ENCODE measurements at regions not wholly inside any gene's neighbourhood (a gene's known extent, or its start where the extent isn't known, plus 50 kb on each side); places are given as distances from the start of the nearest gene placed in this dataset.

- DNase-seq: peak; percentile 64
These were observed 77.4 kb upstream of the WNT7B start for GRCh38 chr22:46054091-46055073.

DNA sequence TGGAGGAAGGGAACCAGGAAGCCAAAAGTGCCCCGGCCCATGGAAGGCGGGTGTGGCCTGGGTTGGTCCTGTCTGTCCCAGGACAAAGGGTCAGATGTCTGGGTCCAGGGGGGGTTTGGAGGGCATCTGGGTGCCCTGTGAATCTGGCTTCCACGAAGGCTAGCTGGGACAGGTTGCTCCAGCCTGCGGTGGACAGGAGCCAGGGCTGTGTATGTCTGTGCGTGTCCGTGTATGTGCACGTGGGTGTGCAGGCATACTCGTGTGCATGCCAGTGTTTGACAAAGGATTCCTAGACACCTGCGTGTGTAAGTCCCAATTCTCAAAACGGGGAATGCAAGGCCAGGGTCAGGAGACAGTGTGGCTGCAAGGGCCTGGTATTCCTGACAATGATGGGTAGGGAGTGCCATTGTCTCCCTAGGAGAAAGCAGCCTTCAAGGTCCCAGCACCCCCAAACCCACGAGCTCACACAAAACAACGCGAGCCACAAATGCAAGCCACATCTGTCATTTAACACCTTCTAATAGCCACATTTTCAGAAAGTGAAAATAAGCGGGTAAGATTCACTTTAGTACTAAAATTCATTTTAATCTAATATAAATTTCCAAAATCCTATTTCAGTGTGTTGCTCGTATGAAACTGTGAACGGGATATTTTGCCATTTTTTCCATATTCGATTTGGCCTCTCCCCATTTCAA is 78.4 kb upstream of the WNT7B start:
- DNase-seq: no peak

- no peak for DNase-seq
These were observed 79.1 kb upstream of the WNT7B start for GRCh38 chr22:46055911-46056545.

DNA sequence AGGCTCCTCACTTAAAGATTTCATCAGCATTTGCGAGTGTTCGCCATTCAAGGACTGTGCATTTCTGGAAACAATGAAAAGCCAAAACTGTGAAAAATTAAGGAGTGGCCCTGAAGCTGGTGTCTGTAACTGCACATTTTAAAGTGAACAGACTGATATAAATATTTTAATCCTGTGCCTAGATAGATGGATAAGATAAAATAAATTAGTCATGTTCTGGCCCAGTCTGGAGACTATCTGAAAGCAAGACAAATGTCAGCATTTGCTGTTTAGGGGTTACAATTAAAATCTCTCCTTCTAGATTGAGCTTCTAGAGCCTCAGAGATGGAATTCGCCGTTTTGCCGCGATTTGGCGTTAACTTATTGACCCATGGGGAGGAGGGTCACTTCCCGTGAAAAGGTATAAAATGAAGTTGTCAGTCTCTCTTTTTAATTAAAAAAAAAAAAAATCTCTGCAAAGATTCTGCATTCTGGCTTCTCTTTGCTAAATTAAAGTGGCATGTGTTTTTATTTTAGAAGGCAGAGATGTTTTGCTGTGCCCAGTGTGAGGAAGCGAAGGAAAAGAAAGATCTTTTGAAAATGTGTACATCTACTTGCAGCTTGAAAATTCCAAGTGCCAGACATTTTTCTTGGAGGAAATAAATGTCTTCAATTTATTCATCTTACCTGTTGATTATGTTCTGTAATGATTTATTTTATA is 79.7 kb upstream of the WNT7B start:
- DNase-seq: no peak

DNA sequence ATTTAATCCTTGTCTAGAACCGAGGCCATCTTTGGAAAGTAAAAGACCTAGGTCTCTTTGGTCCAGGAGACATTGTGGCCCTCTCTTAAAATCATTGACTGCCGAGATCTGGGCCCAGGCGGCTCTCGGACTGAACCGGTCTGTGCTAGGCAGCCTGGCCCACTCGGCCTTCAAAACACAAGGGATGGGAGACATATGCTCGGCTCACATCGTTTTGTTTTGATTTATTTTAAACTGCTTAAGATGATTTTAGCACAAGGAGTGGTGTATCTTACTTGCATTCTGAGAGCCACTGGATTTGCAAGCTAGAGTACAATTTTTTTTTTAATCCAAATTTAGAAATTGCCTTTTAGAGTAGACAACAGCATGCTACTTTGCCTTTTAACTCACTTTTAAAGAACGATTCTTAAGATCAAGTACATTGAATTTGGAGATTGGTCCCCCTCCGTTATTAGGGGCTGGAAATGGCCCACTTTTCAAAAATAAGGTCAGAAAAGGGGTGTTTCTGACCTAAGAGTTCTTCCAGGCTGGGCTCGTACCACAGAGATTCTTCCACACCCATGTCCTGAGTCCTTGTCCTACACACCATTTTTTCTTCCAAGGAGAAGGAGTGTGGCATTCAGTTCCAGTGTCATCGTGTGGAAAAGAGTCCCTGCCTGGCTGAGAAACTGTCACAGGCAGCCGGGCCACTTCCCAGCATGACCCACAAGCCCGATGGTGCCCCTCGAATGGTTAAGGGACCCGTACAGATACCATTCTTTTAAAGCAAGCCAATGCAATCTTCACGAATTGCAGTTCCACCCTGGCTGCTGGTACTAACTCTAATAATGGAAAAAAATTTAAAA is 80.5 kb upstream of the WNT7B start:
- no peak for DNase-seq

DNA sequence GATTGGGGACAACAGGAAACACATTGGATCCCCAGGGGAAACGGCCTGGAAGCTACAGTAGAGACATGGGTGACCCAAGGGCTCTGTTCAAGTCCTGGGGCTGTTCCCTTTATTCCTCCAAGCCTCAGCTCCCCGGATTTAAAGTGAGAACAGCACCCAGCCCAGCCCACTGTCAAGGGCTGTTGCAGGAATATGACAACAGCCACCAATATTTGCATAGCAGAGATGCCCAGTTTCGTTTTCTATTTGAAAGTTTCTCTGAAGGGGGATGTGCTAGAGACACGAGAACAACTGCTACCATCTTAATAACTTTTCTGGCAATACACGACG is 81.1 kb upstream of the WNT7B start:
- peak; percentile 45 for DNase-seq

GRCh38 chr22:46058591-46059519 is 81.9 kb upstream of the WNT7B start:
- no peak for DNase-seq

DNA sequence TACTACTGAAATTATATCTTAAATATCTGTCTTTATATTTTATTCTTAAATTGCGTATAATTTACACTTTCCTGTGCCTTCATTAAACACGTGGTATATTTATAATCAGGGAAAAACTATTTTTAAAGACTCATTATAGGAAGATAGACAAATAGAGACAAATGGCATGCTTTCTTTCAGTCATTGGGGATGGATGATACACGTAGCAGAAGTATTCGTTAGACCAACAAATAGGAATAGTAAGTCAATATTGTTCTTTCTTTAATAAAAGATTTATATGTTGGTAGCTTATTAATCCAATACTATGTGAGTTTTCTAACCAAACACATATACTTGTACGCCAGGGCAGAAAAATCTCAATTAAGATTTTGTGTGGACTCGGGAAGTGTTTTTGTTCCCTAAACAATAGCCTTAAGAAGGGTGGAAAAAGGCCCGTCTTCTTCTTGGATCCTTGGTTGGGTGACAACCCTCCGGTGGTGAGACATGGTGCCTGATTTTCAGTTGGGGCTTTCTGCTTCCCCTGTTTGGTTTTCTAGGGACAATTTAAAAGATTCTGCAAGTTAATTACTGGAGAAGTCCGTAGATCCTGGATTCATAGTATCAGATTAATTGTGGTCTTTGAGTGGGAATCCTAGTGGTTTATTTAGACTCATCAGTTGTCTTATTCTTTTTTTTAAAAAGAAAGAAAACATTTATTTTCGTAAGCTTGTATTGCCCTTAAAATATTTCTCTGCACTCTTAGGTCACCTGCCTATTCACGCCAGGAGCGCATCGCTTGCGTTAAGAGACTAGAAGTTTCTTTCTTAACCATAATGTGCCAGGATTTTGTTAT is 83.5 kb upstream of the WNT7B start:
- no peak for DNase-seq

GRCh38 chr22:46061124-46061500 is 84.2 kb upstream of the WNT7B start:
- DNase-seq: no peak

- no peak for DNase-seq
These were observed 84.7 kb upstream of the WNT7B start for GRCh38 chr22:46061501-46062231.

GRCh38 chr22:46062232-46062615 is 85.3 kb upstream of the WNT7B start:
- DNase-seq: no peak

DNA sequence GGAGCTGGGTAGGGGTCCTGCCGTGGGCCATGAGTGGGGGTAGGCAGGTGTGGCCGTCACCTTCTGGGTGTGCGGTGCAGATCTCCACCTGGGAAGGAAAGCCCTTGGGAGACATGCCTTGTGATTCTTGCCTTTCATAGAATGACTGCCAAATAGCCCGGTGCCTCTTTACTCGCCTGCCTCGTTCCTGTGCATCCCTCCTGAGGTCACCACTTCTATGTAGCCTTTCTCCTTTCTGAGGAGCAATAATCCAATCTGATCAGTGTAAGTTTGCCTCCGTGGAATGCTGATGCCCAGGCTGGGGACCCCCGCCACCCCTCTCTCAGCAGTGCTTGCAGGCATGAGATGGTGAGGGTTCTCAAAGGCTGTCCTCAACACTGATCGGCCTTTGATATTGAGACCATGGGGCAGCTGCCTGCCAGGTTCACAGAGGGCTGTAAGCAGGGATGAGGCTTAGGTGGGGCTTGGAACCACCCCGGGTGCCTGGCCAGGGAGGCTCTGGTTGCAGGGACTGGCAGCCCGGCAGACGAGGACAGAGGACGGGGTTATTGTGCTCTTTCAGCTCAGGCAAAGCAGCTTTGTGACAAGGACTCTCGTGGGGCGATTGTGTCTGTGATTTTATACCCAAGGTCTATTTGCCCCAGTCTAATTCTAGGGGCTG is 86.1 kb upstream of the WNT7B start:
- no peak for DNase-seq

- no peak for DNase-seq
These were observed 86.5 kb upstream of the PPARA start for GRCh38 chr22:46063846-46064227.

DNA sequence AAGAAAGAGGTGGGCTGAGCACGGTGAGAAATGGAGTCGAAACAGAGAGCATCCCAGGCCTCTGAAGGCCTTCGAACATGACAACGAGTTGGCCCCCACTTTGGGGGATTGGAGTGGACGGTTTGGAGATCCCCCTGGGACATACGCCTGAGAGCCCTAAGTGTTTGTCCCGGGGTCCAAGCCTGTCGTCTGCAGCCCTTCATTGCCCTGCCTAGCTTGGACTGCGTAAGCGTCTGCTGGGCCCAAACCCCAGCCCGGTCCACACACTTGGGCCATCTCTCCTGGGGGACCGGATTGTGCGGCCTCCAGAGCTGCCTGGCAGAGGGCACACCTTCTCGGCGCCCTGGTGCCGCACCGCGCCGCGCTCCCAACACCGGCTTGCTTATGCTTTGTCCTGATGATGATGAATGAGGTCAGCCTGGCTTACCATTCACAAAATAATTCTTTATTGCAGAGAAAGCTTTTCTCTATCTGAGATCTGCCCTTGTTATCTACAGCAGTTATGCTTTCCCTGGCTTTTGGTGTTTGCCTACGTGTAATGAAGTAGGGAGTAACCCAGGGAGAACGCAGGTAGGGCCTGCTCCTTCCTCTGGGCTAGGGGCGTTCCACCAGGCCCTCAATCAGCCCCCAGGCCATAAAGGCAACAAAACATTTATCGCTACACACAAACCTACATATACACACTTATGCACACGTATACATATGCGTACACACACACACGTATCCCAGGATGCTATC is 85.9 kb upstream of the PPARA start:
- no peak for DNase-seq

- DNase-seq: no peak
These were observed 85.2 kb upstream of the PPARA start for GRCh38 chr22:46064966-46065666.

DNA sequence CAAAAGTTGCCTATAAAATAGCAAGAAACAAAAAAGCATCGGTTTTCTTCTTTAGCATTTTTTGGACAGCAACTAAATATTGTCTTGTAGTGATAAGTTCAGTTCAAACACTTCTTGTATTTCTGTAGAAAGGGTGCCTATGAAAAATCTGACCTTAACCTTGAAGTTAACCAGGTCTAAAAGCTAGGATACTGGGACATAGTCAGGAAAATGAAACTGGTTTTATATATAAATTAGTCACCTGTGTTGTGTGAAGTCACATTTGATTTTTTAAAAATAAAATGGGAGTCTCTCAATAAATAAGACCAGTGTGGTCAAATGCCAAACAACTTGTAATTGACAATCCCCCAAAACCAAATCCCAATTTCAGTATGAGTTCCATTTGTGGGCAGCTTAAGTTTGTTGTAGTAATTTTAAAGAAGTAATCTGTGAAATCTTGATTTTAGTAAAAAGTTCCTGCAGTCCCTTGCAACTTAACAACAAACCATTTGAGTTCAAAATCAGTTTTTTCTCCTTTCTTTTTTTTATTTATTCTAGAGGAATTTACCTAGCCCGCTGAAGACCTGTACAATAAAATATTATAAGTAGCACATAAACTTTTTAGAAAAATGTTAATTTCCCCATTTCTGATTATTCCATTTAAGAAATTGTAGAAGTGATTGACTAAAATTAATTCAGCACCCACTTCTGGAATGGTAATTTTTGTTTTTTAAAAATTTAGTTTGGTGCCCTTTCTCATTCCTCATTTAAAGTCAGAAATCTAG is 84.5 kb upstream of the PPARA start:
- no peak for DNase-seq

- no peak for DNase-seq
These were observed 83.6 kb upstream of the PPARA start for GRCh38 chr22:46066691-46067090.
